Left colon (tissue), 2 donors: ENCODE measurements at regions not wholly inside any gene's neighbourhood (a gene's known extent, or its start where the extent isn't known, plus 50 kb on each side); places are given as distances from the start of the nearest gene placed in this dataset.
"Not testable (repeated sequence)": the region's sequence is repeated elsewhere in the genome, so short reads cannot be mapped to it uniquely, and the experiment has no call there.

ENCODE experiments used
- ATAC-seq: fragments of 200-7000 bp; cut with Tn5 transposase; one replicate; pipeline ENCODE4 v1.9.1; 2020; ENCODE audit warnings: mild to moderate bottlenecking, moderate library complexity
- DNase-seq, 2 donors: peaks; one replicate each; pipeline ENCODE4 v3.0.0-alpha.2; 2020
- intact Hi-C, 2 donors: fragments of 100-400 bp; cut with DNase I in 1 of 2; cut with micrococcal nuclease in 1 of 2; formaldehyde crosslinking; loops; one replicate each; pipeline versions ENCODE4 v1.11.2 to v1.14.0; 2022; cut with DNase I, micrococcal nuclease
- donor health status: DM: no; HTN: no; CAD: no.
- donor health status: DM: yes; HTN: yes; CAD: no.

GRCh38 chr20:40016890-40017289, 672.1 kb downstream of the MAFB start:
- intact Hi-C loops = no loop called here
- no peak for ATAC-seq

GRCh38 chr20:40016392-40016791, 672.6 kb downstream of the MAFB start:
- intact Hi-C loops = no loop called here
- DNase-seq = no peak
- ATAC-seq = no peak

More at GRCh38 chr20:40016890-40017289, 672.1 kb downstream of the MAFB start:
- no peak for DNase-seq

GRCh38 chr20:40012026-40012425, 677.0 kb downstream of the MAFB start:
- ATAC-seq, intact Hi-C loops, DNase-seq: not testable (repeated sequence)

GRCh38 chr20:40010483-40010882, 678.6 kb downstream of the MAFB start:
- ATAC-seq = no peak
- no peak for DNase-seq
- intact Hi-C loops = no loop called here

GRCh38 chr20:40009542-40009941, 679.5 kb downstream of the MAFB start:
- no peak for ATAC-seq
- intact Hi-C loops = no loop called here

GRCh38 chr20:40008177-40008576, 680.9 kb downstream of the MAFB start:
- intact Hi-C loops = no loop called here
- ATAC-seq (no peak), DNase-seq (no peak)

More at GRCh38 chr20:40009542-40009941, 679.5 kb downstream of the MAFB start:
- no peak for DNase-seq

GRCh38 chr20:40006168-40006860, 682.7 kb downstream of the MAFB start:
- DNase-seq (no peak), ATAC-seq (no peak)
- intact Hi-C loops = no loop called here

GRCh38 chr20:40004092-40004491, 684.9 kb downstream of the MAFB start:
- intact Hi-C loops, ATAC-seq, DNase-seq: not testable (repeated sequence)

- ATAC-seq (no peak), DNase-seq (no peak)
- intact Hi-C loops = no loop called here
These were observed 695.3 kb downstream of the MAFB start for GRCh38 chr20:39993742-39994141.

- ATAC-seq (no peak), DNase-seq (no peak)
- intact Hi-C loops = no loop called here
These were observed 698.3 kb downstream of the MAFB start for GRCh38 chr20:39990692-39991091.

GRCh38 chr20:39988991-39989390, 700.0 kb downstream of the MAFB start:
- no peak for ATAC-seq
- intact Hi-C loops = no loop called here
- no peak for DNase-seq

GRCh38 chr20:39986173-39986904, 702.7 kb downstream of the MAFB start:
- peak; percentile 16 for ATAC-seq

GRCh38 chr20:39985271-39985827, 703.7 kb downstream of the MAFB start:
- DNase-seq (no peak), ATAC-seq (no peak)
- intact Hi-C loops = no loop called here

More at GRCh38 chr20:39986173-39986904, 702.7 kb downstream of the MAFB start:
- peak; percentile 18 to 51 for DNase-seq
- intact Hi-C loops = no loop called here

GRCh38 chr20:39983655-39984054, 705.4 kb downstream of the MAFB start:
- no peak for ATAC-seq
- no peak for DNase-seq
- intact Hi-C loops = no loop called here

- DNase-seq = no peak
- ATAC-seq = no peak
- intact Hi-C loops = no loop called here
These were observed 705.9 kb downstream of the MAFB start for GRCh38 chr20:39983183-39983582.

- ATAC-seq = no peak
- intact Hi-C loops = no loop called here
- no peak for DNase-seq
These were observed 714.0 kb downstream of the MAFB start for GRCh38 chr20:39974966-39975501.

GRCh38 chr20:39968495-39968894, 720.5 kb downstream of the MAFB start:
- intact Hi-C loops = no loop called here
- ATAC-seq = no peak
- DNase-seq = no peak

GRCh38 chr20:39967806-39968205, 721.2 kb downstream of the MAFB start:
- DNase-seq = no peak
- ATAC-seq = no peak
- intact Hi-C loops = no loop called here

- intact Hi-C loops = no loop called here
- DNase-seq (no peak), ATAC-seq (no peak)
These were observed 727.3 kb downstream of the MAFB start for GRCh38 chr20:39961637-39962244.
